ENCODE measurements at regions not wholly inside any gene's neighbourhood (a gene's known extent, or its start where the extent isn't known, plus 50 kb on each side); places are given as distances from the start of the nearest gene placed in this dataset.

- POLR2A ChIA-PET = no interaction called here
- CTCF ChIA-PET = no interaction called here
- DNase-seq = no peak
- Mint-ChIP-seq H3K4me1 (ENCODE audit: low read depth, unreplicated experiment) (no peaks in the 10 kb centered on the region), H3K9me3 (ENCODE audit: unreplicated experiment) (no peaks in the 10 kb centered on the region), H3K27me3 (ENCODE audit: insufficient read depth, unreplicated experiment) (peaks cover 16% of the 10 kb centered on the region), H3K4me3 (ENCODE audit: unreplicated experiment) (no peak overlapping the region), H3K36me3 (ENCODE audit: insufficient read depth, unreplicated experiment) (no peaks in the 10 kb centered on the region), H3K27ac (ENCODE audit: unreplicated experiment) (no peak overlapping the region)
- H3K9me3 ChIP-seq = no peaks in the 10 kb centered on the region
- no peaks in the 10 kb centered on the region for H3K4me1 ChIP-seq
- no peaks in the 10 kb centered on the region for H3K36me3 ChIP-seq (ENCODE audit: control insufficient read depth, insufficient read depth, low read length)
- no TSS peak for BruUV-seq (replicated peaks)
- no peak overlapping the region for H3K4me3 ChIP-seq (ENCODE audit: low read depth, low read length)
- TF ChIP-seq CTCF (IDR thresholded peaks at IDR 0.05; ENCODE audit: insufficient read depth in 1 of 2, low read depth in 1 of 2, low read length in 1 of 2, severe bottlenecking in 1 of 2, unreplicated experiment in 1 of 2) = no peak
- intact Hi-C loops (cut with micrococcal nuclease; ENCODE audit: unreplicated experiment) = no loop called here
- H3K27me3 ChIP-seq (replicated peaks; ENCODE audit: control insufficient read depth, insufficient read depth, low read length) = no peaks in the 10 kb centered on the region
Measured at GRCh38 chr6:44505751-44506150, 118.2 kb downstream of the CDC5L start.

GRCh38 chr6:44507014-44507413, 119.5 kb downstream of the CDC5L start:
- H3K4me3 ChIP-seq (ENCODE audit: low read depth, low read length) = no peak overlapping the region
- no peak for TF ChIP-seq CTCF (IDR thresholded peaks at IDR 0.05; ENCODE audit: insufficient read depth in 1 of 2, low read depth in 1 of 2, low read length in 1 of 2, severe bottlenecking in 1 of 2, unreplicated experiment in 1 of 2)
- H3K4me3 Mint-ChIP-seq (ENCODE audit: unreplicated experiment) = no peak overlapping the region
- ChIA-PET POLR2A (no interaction called here), CTCF (no interaction called here)
- H3K36me3 Mint-ChIP-seq (ENCODE audit: insufficient read depth, unreplicated experiment) = no peaks in the 10 kb centered on the region
- no peaks in the 10 kb centered on the region for H3K4me1 Mint-ChIP-seq (ENCODE audit: low read depth, unreplicated experiment)
- no peak for DNase-seq
- no peaks in the 10 kb centered on the region for H3K4me1 ChIP-seq
- BruUV-seq (replicated peaks) = no TSS peak
- H3K27me3 ChIP-seq (replicated peaks; ENCODE audit: control insufficient read depth, insufficient read depth, low read length) = no peaks in the 10 kb centered on the region
- no peaks in the 10 kb centered on the region for H3K9me3 ChIP-seq
- intact Hi-C loops (cut with micrococcal nuclease; ENCODE audit: unreplicated experiment) = no loop called here
- H3K27ac Mint-ChIP-seq (ENCODE audit: unreplicated experiment) = no peak overlapping the region
- peaks cover 13% of the 10 kb centered on the region for H3K27me3 Mint-ChIP-seq (ENCODE audit: insufficient read depth, unreplicated experiment)
- H3K9me3 Mint-ChIP-seq (ENCODE audit: unreplicated experiment) = no peaks in the 10 kb centered on the region
- no peaks in the 10 kb centered on the region for H3K36me3 ChIP-seq (ENCODE audit: control insufficient read depth, insufficient read depth, low read length)

- no peaks in the 10 kb centered on the region for H3K9me3 Mint-ChIP-seq (ENCODE audit: unreplicated experiment)
- H3K27me3 Mint-ChIP-seq (ENCODE audit: insufficient read depth, unreplicated experiment) = peaks cover 13% of the 10 kb centered on the region
- Histone ChIP-seq H3K9me3 (no peaks in the 10 kb centered on the region), H3K36me3 (ENCODE audit: control insufficient read depth, insufficient read depth, low read length) (no peaks in the 10 kb centered on the region), H3K4me1 (no peaks in the 10 kb centered on the region), H3K4me3 (ENCODE audit: low read depth, low read length) (no peak overlapping the region), H3K27me3 (replicated peaks; ENCODE audit: control insufficient read depth, insufficient read depth, low read length) (no peaks in the 10 kb centered on the region)
- BruUV-seq (replicated peaks) = no TSS peak
- DNase-seq = no peak
- no peak overlapping the region for H3K27ac Mint-ChIP-seq (ENCODE audit: unreplicated experiment)
- no peaks in the 10 kb centered on the region for H3K36me3 Mint-ChIP-seq (ENCODE audit: insufficient read depth, unreplicated experiment)
- ChIA-PET CTCF (no interaction called here), POLR2A (no interaction called here)
- intact Hi-C loops (cut with micrococcal nuclease; ENCODE audit: unreplicated experiment) = no loop called here
- no peak overlapping the region for H3K4me3 Mint-ChIP-seq (ENCODE audit: unreplicated experiment)
- no peaks in the 10 kb centered on the region for H3K4me1 Mint-ChIP-seq (ENCODE audit: low read depth, unreplicated experiment)
- no peak for TF ChIP-seq CTCF (IDR thresholded peaks at IDR 0.05; ENCODE audit: insufficient read depth in 1 of 2, low read depth in 1 of 2, low read length in 1 of 2, severe bottlenecking in 1 of 2, unreplicated experiment in 1 of 2)
Measured at GRCh38 chr6:44508646-44509045, 121.1 kb downstream of the CDC5L start.
